ENCODE measurements at regions not wholly inside any gene's neighbourhood (a gene's known extent, or its start where the extent isn't known, plus 50 kb on each side); places are given as distances from the start of the nearest gene placed in this dataset.

DNA sequence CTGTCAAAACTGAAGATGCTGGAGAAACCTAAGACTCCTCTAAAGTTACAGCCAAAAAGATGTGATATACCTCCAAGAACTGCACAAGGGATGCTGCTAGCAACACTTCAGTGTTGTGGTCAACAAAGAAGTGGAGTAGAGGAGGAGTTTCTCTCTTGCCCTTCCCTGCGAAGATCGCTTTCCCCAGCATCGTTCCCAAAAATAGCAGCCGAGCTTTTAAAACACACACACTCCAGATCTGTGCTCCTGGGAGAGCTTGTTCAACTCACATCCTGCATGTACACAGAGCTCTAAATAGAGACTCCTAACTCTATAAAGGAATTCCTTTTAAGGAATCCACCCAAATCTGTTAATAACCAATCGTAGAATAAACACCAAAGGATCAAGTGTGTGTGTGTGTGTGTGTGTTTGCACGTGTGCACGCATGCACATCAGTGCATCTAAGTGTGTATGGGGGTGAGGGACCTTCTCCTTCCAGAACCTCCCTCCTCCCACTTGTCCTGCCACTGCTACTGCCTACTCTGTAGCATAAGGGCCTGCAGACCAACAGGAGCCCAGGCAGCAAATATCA, 58.5 kb downstream of the PSMG1 start:
- intact Hi-C loops (cut with DNase I), result loop anchor here (10.0 kb wide), 1 partner anchor 60 kb away; no protein-coding TSS in a partner anchor
- ATAC-seq, result peak; percentile 25
- no peak for DNase-seq (ENCODE audit: missing footprints)

- DNase-seq (ENCODE audit: missing footprints), result no peak
- intact Hi-C loops (cut with DNase I), result loop anchor here (10.0 kb wide), 1 partner anchor 59 kb away; no protein-coding TSS in a partner anchor
- ATAC-seq, result no peak
Measured at GRCh38 chr21:39123375-39123774, 59.9 kb downstream of the PSMG1 start.

- intact Hi-C loops (cut with DNase I), result loop anchor here (10.0 kb wide), 1 partner anchor 57 kb away; no protein-coding TSS in a partner anchor
- ATAC-seq (no peak), DNase-seq (ENCODE audit: missing footprints) (no peak)
Measured at GRCh38 chr21:39121600-39122355, 61.5 kb downstream of the PSMG1 start.

DNA sequence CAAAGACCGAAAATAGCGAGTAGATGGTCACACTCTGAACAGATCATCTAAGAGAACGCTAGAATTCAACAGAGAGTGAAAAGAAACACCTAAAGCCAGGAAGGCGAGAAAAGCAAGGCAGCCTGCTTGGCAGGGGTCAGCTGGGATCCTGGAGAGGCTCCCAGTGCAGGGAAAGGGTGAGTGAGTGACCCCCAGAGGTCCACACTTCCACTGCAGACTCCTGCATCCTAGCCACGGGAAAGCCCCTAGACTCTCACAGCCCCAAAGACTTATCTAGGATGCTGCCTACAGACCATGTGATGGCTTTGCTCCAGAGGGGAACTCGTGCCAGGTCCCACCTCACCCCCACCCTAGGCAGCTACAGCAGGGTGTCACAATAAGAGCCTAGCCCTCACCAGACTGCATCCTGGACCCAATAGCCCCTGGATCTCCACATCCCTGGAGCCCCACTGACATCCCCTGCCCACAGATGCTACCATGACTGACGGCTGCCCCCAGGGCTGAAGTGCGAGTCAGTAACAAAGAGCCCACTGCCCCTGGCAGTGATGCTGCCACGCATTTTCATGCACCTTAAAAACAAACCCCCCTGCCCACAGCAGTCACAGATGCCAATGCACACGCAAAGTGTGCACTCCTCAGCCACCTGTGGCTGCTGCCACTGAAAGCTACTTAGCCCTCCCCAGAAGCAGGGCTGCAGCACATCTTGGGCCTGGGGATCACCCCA, 62.2 kb downstream of the PSMG1 start:
- DNase-seq (ENCODE audit: missing footprints) (no peak), ATAC-seq (no peak)
- intact Hi-C loops (cut with DNase I), result loop anchor here (10.0 kb wide), 1 partner anchor 56 kb away; no protein-coding TSS in a partner anchor

DNA sequence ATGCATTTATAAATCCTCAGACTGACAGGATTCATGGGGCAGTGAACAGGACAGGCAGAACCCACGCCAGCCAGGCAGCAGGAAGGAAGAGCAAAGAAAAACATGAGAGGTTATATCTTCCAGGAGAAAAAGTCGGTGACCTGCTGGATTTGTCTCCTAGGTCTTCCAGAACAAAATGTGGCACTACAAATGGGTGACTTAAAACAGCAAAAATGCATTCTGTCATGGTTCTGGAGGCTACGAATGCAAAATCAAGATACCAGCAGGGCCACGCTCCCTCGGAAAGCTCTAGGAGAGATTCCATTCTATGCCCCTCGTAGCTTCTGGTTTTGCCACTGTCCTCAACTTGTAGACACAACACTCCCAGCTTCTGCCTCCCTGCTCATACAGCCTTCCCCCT, 63.4 kb downstream of the PSMG1 start:
- intact Hi-C loops (cut with DNase I), result loop anchor here (10.0 kb wide), 1 partner anchor 55 kb away; no protein-coding TSS in a partner anchor
- no peak for ATAC-seq
- no peak for DNase-seq (ENCODE audit: missing footprints)

DNA sequence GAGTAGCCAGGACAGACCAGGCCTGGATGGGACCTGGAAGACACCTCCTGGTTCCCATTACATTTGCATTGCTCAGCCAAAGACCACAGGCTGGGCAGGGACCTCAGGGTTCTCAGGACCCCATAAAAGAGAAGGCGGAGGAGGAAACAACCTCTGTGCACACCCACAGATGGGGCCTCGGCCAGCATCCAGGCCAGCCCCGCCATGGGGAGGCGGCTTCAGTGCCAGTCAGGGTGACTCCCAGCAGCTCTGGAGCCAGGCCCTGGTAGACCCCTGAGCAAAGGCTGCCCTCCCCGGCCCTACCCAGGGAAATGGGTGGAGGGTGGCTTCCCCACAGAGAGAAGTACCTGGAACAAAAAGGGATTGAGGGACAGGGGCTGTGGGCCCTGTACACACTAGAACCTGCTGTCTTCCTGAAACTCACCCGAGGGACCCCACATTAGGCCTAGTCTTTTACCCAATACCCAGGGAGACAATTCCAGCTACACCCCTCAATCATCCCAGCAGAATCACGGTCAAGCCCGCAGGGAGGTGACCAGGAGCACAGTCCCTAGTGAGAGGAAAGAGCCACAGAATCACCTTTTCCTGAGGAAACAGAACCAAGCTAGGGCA, 64.5 kb downstream of the PSMG1 start:
- intact Hi-C loops (cut with DNase I), result no loop called here
- ATAC-seq (no peak), DNase-seq (ENCODE audit: missing footprints) (peak; percentile 54)

DNA sequence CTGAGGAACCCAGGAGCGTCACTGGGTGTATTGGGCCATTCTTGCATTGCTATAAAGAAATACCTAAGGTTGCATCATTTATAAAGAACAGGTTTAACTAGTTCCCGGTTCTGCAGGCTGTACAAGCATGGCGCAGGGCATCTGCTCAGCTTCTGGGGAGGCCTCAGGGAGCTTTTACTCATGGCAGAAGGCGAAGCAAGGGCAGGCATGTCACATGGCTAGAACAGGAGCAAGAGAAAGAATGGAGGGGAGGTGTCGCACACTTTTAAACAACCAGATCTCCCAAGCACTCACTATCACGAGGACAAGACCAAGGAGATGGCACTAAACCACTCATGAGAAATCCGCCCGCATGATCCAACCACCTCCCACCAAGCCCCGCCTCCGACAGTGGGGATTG, 65.2 kb downstream of the PSMG1 start:
- ATAC-seq (no peak), DNase-seq (ENCODE audit: missing footprints) (no peak)
- intact Hi-C loops (cut with DNase I), result no loop called here

DNA sequence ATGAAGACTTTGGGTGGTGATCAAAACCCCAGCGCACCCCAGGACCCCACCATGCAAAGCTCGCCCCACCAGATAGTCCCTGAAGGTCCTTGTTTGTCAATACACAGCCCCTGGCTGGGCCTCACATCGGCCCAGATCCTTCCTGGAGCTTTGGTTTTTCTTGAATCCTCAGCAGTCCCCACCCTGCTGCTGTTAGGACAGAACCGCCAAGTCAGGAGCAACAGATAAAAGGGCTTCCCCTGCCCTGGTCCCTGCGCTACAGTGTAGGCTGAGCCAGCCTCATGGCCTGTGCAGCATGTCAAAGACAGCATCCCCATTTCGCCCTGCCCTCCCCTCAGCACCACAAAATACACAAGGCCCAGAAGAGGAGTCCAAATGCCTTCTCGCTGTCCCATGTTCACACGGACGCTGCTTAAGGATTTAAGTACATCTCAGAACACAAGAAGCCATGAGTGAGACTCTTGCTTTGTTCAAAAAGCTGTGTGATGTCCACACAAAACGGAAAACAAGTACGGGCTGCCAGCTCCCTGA, 65.7 kb downstream of the PSMG1 start:
- intact Hi-C loops (cut with DNase I), result no loop called here
- DNase-seq (ENCODE audit: missing footprints) (no peak), ATAC-seq (no peak)

DNA sequence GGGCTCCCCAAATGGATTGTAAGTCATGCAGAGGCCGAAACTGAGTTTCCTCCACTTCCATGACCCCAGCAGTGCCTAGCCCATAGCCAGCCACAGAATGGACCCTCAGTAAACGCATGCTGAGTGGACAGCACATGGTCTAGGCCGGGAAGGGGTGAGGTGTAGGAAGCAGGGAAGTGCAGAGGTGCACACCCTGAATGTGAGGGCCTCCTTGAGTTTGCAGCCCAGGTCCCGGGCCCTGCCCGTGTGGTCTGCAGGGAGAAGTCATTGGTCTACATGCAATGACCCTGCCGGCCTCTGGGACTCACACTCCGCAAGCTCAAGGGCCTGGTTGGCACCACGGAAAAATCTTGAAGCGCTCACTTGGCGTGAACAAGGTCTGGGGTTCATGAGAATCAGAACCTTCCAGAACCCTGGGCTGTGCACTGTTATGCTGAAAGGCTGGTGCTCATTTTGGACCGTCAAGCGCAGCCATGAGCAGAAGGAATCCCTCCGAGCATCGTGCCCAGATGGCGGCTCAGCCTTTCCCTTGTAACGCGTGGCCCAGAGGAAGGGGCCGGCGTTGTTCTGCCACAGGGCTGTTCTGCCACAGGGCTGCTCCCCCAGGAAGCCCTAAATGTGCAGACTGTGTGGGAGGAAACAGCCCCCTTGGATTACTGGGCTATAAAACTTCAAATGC, 66.4 kb downstream of the PSMG1 start:
- no peak for DNase-seq (ENCODE audit: missing footprints)
- no peak for ATAC-seq
- intact Hi-C loops (cut with DNase I), result no loop called here

DNA sequence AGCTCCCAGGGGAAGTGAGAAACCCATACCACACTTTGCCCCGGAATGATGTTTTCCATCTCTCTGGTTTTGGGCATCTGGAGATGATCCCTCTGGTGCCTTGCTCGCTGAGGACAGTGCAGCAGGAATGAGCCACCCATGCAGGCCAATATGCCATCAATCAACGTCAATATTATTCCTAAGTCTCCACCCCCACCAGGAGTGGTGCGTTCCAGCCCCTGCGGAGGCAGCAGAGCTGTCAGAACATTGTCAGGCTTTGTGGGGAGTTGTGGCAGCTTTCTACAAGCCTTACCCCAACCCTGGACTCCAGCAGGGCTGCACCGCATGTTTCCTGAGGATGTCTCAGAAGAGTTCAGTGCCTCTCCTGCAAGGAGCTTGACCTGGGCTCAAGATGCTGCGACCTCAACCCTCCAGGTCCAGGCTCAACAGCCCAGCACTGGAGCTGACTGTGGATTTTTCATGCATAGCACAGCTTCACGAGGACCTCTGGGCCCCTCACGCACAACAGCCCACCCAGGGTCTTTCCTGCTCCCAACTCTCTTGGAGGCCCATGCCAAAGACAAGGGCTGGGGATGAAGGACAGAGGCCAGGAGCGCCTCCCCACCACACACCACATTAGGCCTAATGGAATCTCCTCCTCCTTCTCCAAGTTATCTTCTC, 67.5 kb downstream of the PSMG1 start:
- ATAC-seq (no peak), DNase-seq (ENCODE audit: missing footprints) (no peak)
- intact Hi-C loops (cut with DNase I), result no loop called here

DNA sequence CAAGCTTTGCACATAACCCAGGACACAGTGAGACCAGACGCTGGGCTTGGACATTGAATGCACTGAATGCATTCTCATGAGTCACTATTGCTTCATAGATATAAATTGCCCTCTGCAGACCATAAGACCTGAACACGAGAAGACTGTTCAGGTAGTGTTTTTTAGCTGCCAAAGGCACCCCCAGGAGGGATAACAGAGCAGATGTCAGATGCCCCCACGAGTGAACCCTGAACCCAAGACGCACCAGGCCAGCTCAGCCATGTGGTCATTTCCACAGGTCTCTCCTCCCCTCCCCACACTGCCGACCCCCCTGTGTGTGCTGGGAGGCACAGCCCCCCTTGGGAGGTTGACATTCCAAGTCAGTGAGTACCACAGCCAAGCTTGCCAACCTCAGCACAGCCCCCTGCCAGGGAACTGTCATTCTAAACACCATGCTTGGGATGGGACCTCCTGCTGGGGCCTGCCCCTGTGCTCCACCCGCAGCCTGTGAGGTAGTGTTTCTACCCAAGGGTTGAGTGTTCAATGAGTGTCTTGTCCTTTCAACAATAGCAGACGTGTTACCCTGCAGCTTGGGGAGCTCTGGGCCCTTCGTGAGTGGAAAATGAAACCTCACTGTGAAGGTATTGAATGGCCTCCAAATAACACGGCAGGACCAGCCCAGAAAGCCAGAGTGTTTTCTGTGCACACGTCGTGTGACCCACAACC, 68.2 kb downstream of the PSMG1 start:
- intact Hi-C loops (cut with DNase I), result no loop called here
- ATAC-seq (no peak), DNase-seq (ENCODE audit: missing footprints) (no peak)

DNA sequence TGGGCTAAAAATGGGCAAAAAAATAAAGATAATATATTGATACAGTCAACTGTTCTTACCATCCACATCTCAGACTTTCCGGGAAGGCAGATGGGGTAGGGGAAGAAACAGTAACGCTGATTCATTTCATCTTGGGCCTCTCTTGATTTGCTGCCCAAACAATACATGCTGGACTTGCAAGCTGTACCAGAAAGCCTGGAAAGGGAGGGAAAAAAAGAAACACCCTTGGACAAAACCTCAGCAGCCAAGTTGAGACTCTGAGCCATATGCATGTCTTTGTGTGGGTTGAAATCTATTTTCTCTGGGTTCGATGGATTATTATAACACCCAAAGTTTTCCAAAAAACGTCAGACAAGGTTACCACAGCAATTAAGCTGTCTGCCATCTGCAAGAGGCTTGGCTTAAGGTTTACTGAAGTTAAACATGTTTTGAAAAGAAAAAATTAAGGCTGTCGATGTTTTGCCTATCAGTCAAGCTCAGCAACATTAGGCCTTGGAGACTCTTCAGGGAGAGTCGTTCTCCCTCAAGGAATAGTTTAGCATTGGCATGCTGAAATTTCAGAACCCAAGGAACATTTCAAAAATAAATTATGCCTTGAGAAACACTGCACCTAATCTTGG, 71.2 kb downstream of the PSMG1 start:
- no peak for ATAC-seq
- intact Hi-C loops (cut with DNase I), result no loop called here
- no peak for DNase-seq (ENCODE audit: missing footprints)

DNA sequence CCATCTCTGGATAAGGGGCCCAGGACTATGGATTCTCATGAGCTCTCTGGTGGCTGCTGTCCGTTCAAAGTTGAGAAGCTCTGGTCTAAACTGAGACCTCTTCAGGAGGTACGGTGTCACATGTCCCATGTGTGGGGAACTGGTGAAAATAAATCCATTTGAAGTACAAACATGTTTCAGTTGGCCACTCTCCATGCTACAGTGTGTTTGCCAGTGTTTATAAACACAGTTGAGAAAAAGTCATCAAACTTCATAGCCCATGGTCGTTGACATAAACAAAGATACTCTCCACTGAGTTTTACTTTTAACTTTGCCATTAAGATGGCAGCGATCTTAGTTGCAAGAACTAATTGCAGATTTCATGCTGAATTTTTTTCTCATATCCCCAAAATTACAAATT, 72.8 kb downstream of the PSMG1 start:
- ATAC-seq (no peak), DNase-seq (ENCODE audit: missing footprints) (no peak)
- intact Hi-C loops (cut with DNase I), result no loop called here

DNA sequence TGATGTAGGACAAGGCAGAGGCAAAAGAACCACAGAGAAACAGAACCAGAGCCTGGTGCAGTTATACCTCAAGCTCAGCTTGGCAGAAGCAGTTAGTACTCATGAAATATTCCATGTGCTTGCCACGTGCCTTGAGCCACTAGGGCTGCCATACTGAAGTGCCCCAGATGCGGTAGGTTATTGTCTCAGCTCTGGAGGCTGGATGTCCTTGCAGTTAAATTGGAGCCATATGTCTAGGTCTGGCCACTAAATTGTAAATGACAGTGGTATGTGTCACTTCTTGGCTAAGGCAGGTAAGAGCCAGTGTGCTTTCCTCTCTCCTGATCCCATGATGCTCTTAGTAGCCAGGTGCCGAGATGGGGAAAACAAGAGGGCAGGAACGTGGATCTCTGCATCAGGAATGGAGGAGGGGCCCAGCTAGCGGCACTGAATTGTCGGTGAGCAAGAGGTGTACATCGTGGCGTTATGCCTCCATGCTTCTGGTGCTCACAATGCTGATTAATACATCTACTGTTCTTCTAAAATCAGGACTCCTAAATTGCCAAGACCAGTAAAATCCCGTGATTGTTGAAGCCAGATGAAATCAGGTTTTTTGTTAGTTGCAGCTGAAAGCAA, 73.5 kb downstream of the PSMG1 start:
- DNase-seq (ENCODE audit: missing footprints) (no peak), ATAC-seq (no peak)
- intact Hi-C loops (cut with DNase I), result no loop called here

- DNase-seq (ENCODE audit: missing footprints) (no peak), ATAC-seq (no peak)
- intact Hi-C loops (cut with DNase I), result no loop called here
Measured at GRCh38 chr21:39109163-39109530, 74.1 kb downstream of the PSMG1 start.

DNA sequence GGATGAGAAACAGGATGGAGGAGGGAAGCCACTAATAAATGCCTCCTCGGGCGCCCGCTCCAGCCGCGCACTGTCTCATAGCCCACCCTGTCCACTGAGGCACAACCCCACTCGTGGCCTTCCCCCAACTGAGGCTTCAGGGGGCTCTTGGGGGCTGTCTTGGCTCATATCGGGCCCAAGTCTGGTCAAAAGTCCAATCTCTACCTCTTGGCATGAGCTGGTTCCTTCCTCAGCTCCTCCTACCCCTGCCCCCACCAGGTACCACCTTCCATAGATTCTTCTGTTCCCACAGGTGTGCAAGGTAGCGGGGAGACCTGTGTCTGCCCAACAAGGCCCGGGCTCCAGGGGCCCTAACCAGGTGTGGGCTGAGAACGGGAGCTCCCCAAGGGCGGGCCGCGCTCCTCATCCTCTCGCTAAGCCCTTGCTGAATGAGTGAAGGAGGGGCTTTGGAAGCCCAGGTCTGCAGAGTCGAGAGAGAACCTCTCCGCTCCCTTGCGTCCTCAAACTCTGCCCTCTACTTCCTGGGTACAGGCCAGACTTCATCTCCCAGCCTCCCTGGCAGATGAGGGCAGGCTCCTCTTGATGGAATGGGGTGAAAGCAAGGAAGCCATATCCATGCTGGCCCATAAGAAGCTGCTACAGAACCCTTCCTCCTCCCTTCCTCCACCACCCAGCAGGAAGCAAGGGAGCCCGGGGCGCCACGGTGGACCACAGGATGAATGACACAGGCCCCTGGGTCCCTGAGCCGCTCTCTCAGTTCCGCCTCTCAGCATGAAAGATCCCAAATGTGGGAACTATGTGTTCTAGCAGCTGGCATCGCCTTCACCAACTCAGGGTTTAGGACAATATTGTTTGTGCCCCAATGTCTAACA, 74.7 kb downstream of the PSMG1 start:
- intact Hi-C loops (cut with DNase I), result no loop called here
- ATAC-seq, result no peak
- DNase-seq (ENCODE audit: missing footprints), result no peak
